Skeletal muscle tissue (tissue), 3 donors: ENCODE measurements at regions not wholly inside any gene's neighbourhood (a gene's known extent, or its start where the extent isn't known, plus 50 kb on each side); places are given as distances from the start of the nearest gene placed in this dataset.
"Not testable (repeated sequence)": the region's sequence is repeated elsewhere in the genome, so short reads cannot be mapped to it uniquely, and the experiment has no call there.

Experiments
- H3K27ac ChIP-seq: one replicate; pipeline ENCODE4 v1.7.0; 2013; ENCODE audit warnings: mild to moderate bottlenecking, low read depth, low read length, inconsistent platforms
- H3K27me3 ChIP-seq, 3 donors: one replicate each; pipeline ENCODE4 v1.7.0; 2013; ENCODE audit warnings: low read length in 3 of 3; ENCODE audit not compliant: control insufficient read depth in 3 of 3, insufficient read depth in 3 of 3
- H3K36me3 ChIP-seq, 3 donors: one replicate each; pipeline ENCODE4 v1.7.0; 2013; ENCODE audit warnings: low read length in 3 of 3; ENCODE audit not compliant: control insufficient read depth in 3 of 3, insufficient read depth in 3 of 3
- H3K4me1 ChIP-seq, 3 donors: one replicate each; pipeline ENCODE4 v1.7.0; 2013; ENCODE audit warnings: low read length in 3 of 3, mild to moderate bottlenecking in 3 of 3; ENCODE audit not compliant: control insufficient read depth in 3 of 3, insufficient read depth in 3 of 3
- H3K4me3 ChIP-seq, 3 donors: one replicate each; pipeline ENCODE4 v1.7.0; 2013; ENCODE audit warnings: low read length in 3 of 3
- H3K9ac ChIP-seq, 3 donors: one replicate each; pipeline ENCODE4 v1.7.0; 2013; ENCODE audit warnings: low read length in 3 of 3, mild to moderate bottlenecking in 3 of 3, moderate library complexity in 2 of 3, low read depth in 1 of 3
- H3K9me3 ChIP-seq, 3 donors: one replicate each; pipeline ENCODE4 v1.7.0; 2013; ENCODE audit warnings: low read length in 3 of 3; ENCODE audit not compliant: control insufficient read depth in 3 of 3
- donor health status: Osteomylitis.

DNA sequence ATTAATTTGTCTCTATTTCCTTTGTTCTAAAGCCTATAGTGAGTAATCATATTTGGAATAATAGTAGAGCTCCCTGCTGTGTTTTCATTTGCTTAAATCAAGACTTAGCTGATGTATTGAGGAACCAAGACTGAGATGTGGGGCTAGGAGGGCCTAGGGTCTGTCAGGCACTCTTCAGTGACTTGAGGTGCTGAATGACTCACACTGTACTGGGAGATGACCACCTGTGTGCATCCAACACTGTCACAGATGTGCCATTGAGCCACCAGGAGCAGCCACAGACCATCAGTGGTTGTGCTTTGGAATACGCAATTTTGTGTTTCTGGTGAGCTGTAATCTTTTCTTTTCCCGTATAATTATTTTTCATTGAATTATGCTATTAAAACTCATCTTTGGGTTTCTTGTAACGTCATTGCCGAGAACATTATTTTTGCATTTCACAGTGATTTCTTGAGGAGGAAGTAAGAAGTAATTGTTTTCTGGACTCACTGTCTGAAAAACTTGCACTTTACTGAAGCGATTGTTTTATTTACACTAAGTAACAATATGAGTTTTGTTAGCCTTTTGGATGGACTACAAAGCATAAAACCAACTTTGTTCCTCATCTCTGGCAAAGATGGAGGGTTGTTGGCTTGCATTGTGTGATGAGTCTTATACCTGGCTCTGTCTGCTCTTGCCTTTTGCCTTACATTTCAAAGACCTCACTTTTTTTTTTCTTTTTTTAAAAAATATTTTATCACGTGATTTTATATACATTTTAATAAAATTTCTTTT lies 872.2 kb upstream of the TPTE start:
- not testable (repeated sequence) for H3K9me3 ChIP-seq, H3K27me3 ChIP-seq, H3K4me3 ChIP-seq, H3K27ac ChIP-seq, H3K9ac ChIP-seq, H3K4me1 ChIP-seq, H3K36me3 ChIP-seq

DNA sequence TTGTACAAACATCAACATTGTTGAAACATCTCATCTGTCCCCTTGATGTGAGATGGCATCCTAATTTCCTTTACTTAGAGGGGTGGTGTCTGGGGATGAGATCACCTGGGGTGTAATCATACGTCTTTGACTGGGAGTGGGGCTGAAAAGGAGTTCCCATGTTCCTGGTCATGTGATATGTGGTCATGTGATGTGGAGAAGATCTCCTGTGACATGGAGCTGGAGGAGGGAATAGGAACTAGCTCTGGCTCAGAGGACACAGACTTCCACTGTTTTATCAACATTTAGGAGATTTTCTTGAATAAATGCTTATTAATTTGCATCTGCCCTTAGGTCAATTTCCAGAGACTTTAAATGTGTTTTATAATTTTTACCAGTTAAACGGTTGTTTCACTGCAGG lies 868.6 kb upstream of the TPTE start:
- not testable (repeated sequence) for H3K9ac ChIP-seq, H3K9me3 ChIP-seq, H3K27me3 ChIP-seq, H3K27ac ChIP-seq, H3K4me3 ChIP-seq, H3K36me3 ChIP-seq, H3K4me1 ChIP-seq

GRCh38 chr21:9655221-9655620 lies 866.2 kb upstream of the TPTE start:
- not testable (repeated sequence) for H3K36me3 ChIP-seq, H3K27ac ChIP-seq, H3K4me1 ChIP-seq, H3K27me3 ChIP-seq, H3K4me3 ChIP-seq, H3K9ac ChIP-seq, H3K9me3 ChIP-seq

- H3K9ac ChIP-seq, H3K4me3 ChIP-seq, H3K27me3 ChIP-seq, H3K9me3 ChIP-seq, H3K36me3 ChIP-seq, H3K4me1 ChIP-seq, H3K27ac ChIP-seq: not testable (repeated sequence)
Observed at GRCh38 chr21:9656455-9656854, 864.9 kb upstream of the TPTE start.

DNA sequence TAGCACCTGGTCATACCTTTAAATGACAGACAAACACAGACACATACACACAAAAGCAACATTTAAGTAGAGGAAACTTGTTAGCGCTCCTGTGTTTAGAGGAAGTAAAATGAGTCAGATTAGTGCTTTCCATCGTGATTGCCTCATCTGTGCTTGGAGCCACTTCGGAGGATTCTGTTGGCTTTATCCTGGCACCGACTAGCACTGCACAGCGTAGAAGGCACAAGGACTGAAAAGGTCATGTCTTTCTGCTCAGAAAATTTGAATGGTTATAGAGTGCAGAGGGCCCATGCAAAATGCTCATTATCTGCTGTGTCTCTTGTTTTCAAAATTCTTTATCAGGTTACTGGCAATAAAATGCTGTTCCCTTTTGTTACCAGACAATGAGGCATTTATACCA lies 863.6 kb upstream of the TPTE start:
- not testable (repeated sequence) for H3K4me3 ChIP-seq, H3K9me3 ChIP-seq, H3K9ac ChIP-seq, H3K4me1 ChIP-seq, H3K27me3 ChIP-seq, H3K36me3 ChIP-seq, H3K27ac ChIP-seq

DNA sequence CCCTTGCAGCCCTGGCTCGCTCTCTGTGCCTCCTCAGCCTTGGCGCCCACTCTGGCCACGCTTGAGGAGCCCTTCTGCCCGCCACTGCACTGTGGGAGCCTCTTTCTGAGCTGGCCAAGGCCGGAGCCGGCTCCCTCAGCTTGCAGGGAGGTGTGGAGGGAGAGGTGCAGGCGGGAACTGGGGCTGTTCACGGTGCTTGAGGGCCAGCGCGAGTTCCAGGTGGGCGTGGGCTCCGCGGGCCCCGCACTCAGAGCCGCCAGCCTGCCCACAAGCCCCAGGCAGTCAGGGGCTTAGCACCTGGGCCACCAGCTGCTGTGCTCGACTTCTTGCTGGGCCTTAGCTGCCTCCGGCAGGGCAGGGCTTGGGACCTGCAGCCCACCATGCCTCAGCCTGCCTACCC lies 861.5 kb upstream of the TPTE start:
- H3K4me1 ChIP-seq, H3K27me3 ChIP-seq, H3K27ac ChIP-seq, H3K4me3 ChIP-seq, H3K36me3 ChIP-seq, H3K9me3 ChIP-seq, H3K9ac ChIP-seq: not testable (repeated sequence)

GRCh38 chr21:9663914-9664729 lies 857.3 kb upstream of the TPTE start:
- not testable (repeated sequence) for H3K9me3 ChIP-seq, H3K4me1 ChIP-seq, H3K9ac ChIP-seq, H3K4me3 ChIP-seq, H3K27me3 ChIP-seq, H3K27ac ChIP-seq, H3K36me3 ChIP-seq

- not testable (repeated sequence) for H3K36me3 ChIP-seq
Observed at GRCh38 chr21:9675811-9676210, 845.6 kb upstream of the TPTE start.

DNA sequence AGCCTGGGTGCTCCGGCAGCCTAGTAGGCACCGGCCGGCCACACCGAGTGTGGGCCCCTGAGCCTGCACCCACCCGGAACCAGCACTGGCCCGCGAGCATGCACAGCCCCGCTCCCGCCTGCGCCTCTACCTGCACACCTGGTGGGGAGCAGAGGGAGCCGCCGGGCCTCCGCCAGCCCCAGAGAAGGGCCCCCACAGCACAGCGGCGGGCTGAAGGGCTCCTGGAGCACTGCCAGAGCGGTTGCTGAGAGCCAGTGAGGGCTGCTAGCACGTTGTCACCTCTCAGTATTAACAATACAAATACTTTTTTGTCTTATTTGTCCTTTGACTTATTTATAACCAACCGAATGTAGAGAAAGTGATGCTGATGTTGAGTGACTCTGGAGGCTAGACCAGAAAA lies 842.4 kb upstream of the TPTE start:
- not testable (repeated sequence) for H3K4me1 ChIP-seq, H3K4me3 ChIP-seq, H3K36me3 ChIP-seq, H3K27me3 ChIP-seq, H3K9me3 ChIP-seq, H3K27ac ChIP-seq, H3K9ac ChIP-seq

More at GRCh38 chr21:9675811-9676210, 845.6 kb upstream of the TPTE start:
- not testable (repeated sequence) for H3K27ac ChIP-seq, H3K4me1 ChIP-seq, H3K4me3 ChIP-seq, H3K9me3 ChIP-seq, H3K27me3 ChIP-seq, H3K9ac ChIP-seq

- H3K4me3 ChIP-seq, H3K27ac ChIP-seq, H3K9ac ChIP-seq, H3K4me1 ChIP-seq, H3K27me3 ChIP-seq, H3K9me3 ChIP-seq, H3K36me3 ChIP-seq: not testable (repeated sequence)
Observed at GRCh38 chr21:9688945-9689344, 832.4 kb upstream of the TPTE start.
